ENCODE measurements at regions not wholly inside any gene's neighbourhood (a gene's known extent, or its start where the extent isn't known, plus 50 kb on each side); places are given as distances from the start of the nearest gene placed in this dataset.
"Not testable (repeated sequence)": the region's sequence is repeated elsewhere in the genome, so short reads cannot be mapped to it uniquely, and the experiment has no call there.

- Mint-ChIP-seq H3K4me3 (no peak overlapping the region), H3K4me1 (ENCODE audit: low read depth) (no peaks in the 10 kb centered on the region), H3K27ac (no peak overlapping the region), H3K36me3 (ENCODE audit: low read depth) (no peaks in the 10 kb centered on the region), H3K9me3 (peaks cover 2% of the 10 kb centered on the region), H3K27me3 (no peaks in the 10 kb centered on the region)
- DNase-seq, result no peak
Measured at GRCh38 chr2:129481306-129482219, 497.9 kb upstream of the RAB6C start.

- H3K27ac Mint-ChIP-seq, result no peak overlapping the region
- no peak overlapping the region for H3K4me3 Mint-ChIP-seq
- DNase-seq, result no peak
- H3K27me3 Mint-ChIP-seq, result no peaks in the 10 kb centered on the region
- H3K9me3 Mint-ChIP-seq, result peaks cover 2% of the 10 kb centered on the region
- no peaks in the 10 kb centered on the region for H3K36me3 Mint-ChIP-seq (ENCODE audit: low read depth)
- H3K4me1 Mint-ChIP-seq (ENCODE audit: low read depth), result no peaks in the 10 kb centered on the region
Measured at GRCh38 chr2:129482626-129483025, 496.8 kb upstream of the RAB6C start.

- Mint-ChIP-seq H3K4me3 (no peak overlapping the region), H3K9me3 (peaks cover 2% of the 10 kb centered on the region), H3K27me3 (no peaks in the 10 kb centered on the region), H3K4me1 (ENCODE audit: low read depth) (no peaks in the 10 kb centered on the region), H3K27ac (no peak overlapping the region), H3K36me3 (ENCODE audit: low read depth) (no peaks in the 10 kb centered on the region)
- DNase-seq, result no peak
Measured at GRCh38 chr2:129483366-129483765, 496.1 kb upstream of the RAB6C start.

GRCh38 chr2:129484999-129485897 lies 494.2 kb upstream of the RAB6C start:
- Mint-ChIP-seq H3K4me1 (ENCODE audit: low read depth) (no peaks in the 10 kb centered on the region), H3K27me3 (no peaks in the 10 kb centered on the region), H3K36me3 (ENCODE audit: low read depth) (no peaks in the 10 kb centered on the region), H3K27ac (no peak overlapping the region), H3K4me3 (no peak overlapping the region), H3K9me3 (peaks cover 2% of the 10 kb centered on the region)
- DNase-seq, result no peak

- DNase-seq, result no peak
- Mint-ChIP-seq H3K27ac (no peak overlapping the region), H3K27me3 (peaks cover 2% of the 10 kb centered on the region), H3K4me1 (ENCODE audit: low read depth) (no peaks in the 10 kb centered on the region), H3K36me3 (ENCODE audit: low read depth) (no peaks in the 10 kb centered on the region), H3K9me3 (peaks cover 2% of the 10 kb centered on the region), H3K4me3 (no peak overlapping the region)
Measured at GRCh38 chr2:129488376-129488775, 491.1 kb upstream of the RAB6C start.

- Mint-ChIP-seq H3K9me3 (peaks cover 2% of the 10 kb centered on the region), H3K27ac (no peak overlapping the region), H3K27me3 (peaks cover 2% of the 10 kb centered on the region), H3K4me3 (no peak overlapping the region), H3K4me1 (ENCODE audit: low read depth) (no peaks in the 10 kb centered on the region), H3K36me3 (ENCODE audit: low read depth) (no peaks in the 10 kb centered on the region)
- DNase-seq, result no peak
Measured at GRCh38 chr2:129490641-129491040, 488.8 kb upstream of the RAB6C start.

GRCh38 chr2:129491308-129491707 lies 488.2 kb upstream of the RAB6C start:
- Mint-ChIP-seq H3K27me3 (peaks cover 2% of the 10 kb centered on the region), H3K4me3 (no peak overlapping the region), H3K27ac (no peak overlapping the region), H3K36me3 (ENCODE audit: low read depth) (no peaks in the 10 kb centered on the region), H3K9me3 (no peaks in the 10 kb centered on the region), H3K4me1 (ENCODE audit: low read depth) (no peaks in the 10 kb centered on the region)
- DNase-seq, result no peak

- no peak for DNase-seq
- H3K4me1 Mint-ChIP-seq (ENCODE audit: low read depth), result no peaks in the 10 kb centered on the region
- no peak overlapping the region for H3K4me3 Mint-ChIP-seq
- peaks cover 2% of the 10 kb centered on the region for H3K27me3 Mint-ChIP-seq
- no peaks in the 10 kb centered on the region for H3K36me3 Mint-ChIP-seq (ENCODE audit: low read depth)
- H3K9me3 Mint-ChIP-seq, result no peaks in the 10 kb centered on the region
- no peak overlapping the region for H3K27ac Mint-ChIP-seq
Measured at GRCh38 chr2:129492548-129492947, 486.9 kb upstream of the RAB6C start.

- no peak overlapping the region for H3K4me3 Mint-ChIP-seq
- no peaks in the 10 kb centered on the region for H3K36me3 Mint-ChIP-seq (ENCODE audit: low read depth)
- H3K9me3 Mint-ChIP-seq, result peaks cover 2% of the 10 kb centered on the region
- H3K27ac Mint-ChIP-seq, result no peak overlapping the region
- no peaks in the 10 kb centered on the region for H3K27me3 Mint-ChIP-seq
- H3K4me1 Mint-ChIP-seq (ENCODE audit: low read depth), result no peaks in the 10 kb centered on the region
- DNase-seq, result no peak
Measured at GRCh38 chr2:129499747-129500146, 479.7 kb upstream of the RAB6C start.

- no peak overlapping the region for H3K4me3 Mint-ChIP-seq
- no peaks in the 10 kb centered on the region for H3K27me3 Mint-ChIP-seq
- H3K4me1 Mint-ChIP-seq (ENCODE audit: low read depth), result no peaks in the 10 kb centered on the region
- peaks cover 2% of the 10 kb centered on the region for H3K9me3 Mint-ChIP-seq
- no peak overlapping the region for H3K27ac Mint-ChIP-seq
- DNase-seq, result no peak
- no peaks in the 10 kb centered on the region for H3K36me3 Mint-ChIP-seq (ENCODE audit: low read depth)
Measured at GRCh38 chr2:129502781-129503180, 476.7 kb upstream of the RAB6C start.

- Mint-ChIP-seq H3K4me3 (no peak overlapping the region), H3K27me3 (no peaks in the 10 kb centered on the region), H3K27ac (no peak overlapping the region), H3K9me3 (peaks cover 2% of the 10 kb centered on the region), H3K36me3 (ENCODE audit: low read depth) (no peaks in the 10 kb centered on the region), H3K4me1 (ENCODE audit: low read depth) (no peaks in the 10 kb centered on the region)
- no peak for DNase-seq
Measured at GRCh38 chr2:129504646-129505045, 474.8 kb upstream of the RAB6C start.

- Mint-ChIP-seq H3K27me3 (no peaks in the 10 kb centered on the region), H3K9me3 (peaks cover 16% of the 10 kb centered on the region), H3K4me3 (no peak overlapping the region), H3K27ac (no peak overlapping the region), H3K4me1 (ENCODE audit: low read depth) (no peaks in the 10 kb centered on the region), H3K36me3 (ENCODE audit: low read depth) (no peaks in the 10 kb centered on the region)
- DNase-seq, result no peak
Measured at GRCh38 chr2:129518937-129519336, 460.5 kb upstream of the RAB6C start.

- not testable (repeated sequence) for H3K4me1 Mint-ChIP-seq (ENCODE audit: low read depth); H3K27ac Mint-ChIP-seq; H3K9me3 Mint-ChIP-seq; H3K4me3 Mint-ChIP-seq; H3K27me3 Mint-ChIP-seq; DNase-seq; H3K36me3 Mint-ChIP-seq (ENCODE audit: low read depth)
Measured at GRCh38 chr2:129532158-129532557, 447.3 kb upstream of the RAB6C start.

GRCh38 chr2:129548880-129549279 lies 430.6 kb upstream of the RAB6C start:
- Mint-ChIP-seq H3K4me3 (no peak overlapping the region), H3K9me3 (no peaks in the 10 kb centered on the region), H3K27ac (no peak overlapping the region), H3K4me1 (ENCODE audit: low read depth) (no peaks in the 10 kb centered on the region), H3K27me3 (no peaks in the 10 kb centered on the region), H3K36me3 (ENCODE audit: low read depth) (no peaks in the 10 kb centered on the region)
- DNase-seq, result no peak

- no peak overlapping the region for H3K27ac Mint-ChIP-seq
- no peak overlapping the region for H3K4me3 Mint-ChIP-seq
- H3K9me3 Mint-ChIP-seq, result no peaks in the 10 kb centered on the region
- no peak for DNase-seq
- H3K36me3 Mint-ChIP-seq (ENCODE audit: low read depth), result no peaks in the 10 kb centered on the region
- no peaks in the 10 kb centered on the region for H3K27me3 Mint-ChIP-seq
- no peaks in the 10 kb centered on the region for H3K4me1 Mint-ChIP-seq (ENCODE audit: low read depth)
Measured at GRCh38 chr2:129550536-129550935, 428.9 kb upstream of the RAB6C start.
